ENCODE measurements at regions not wholly inside any gene's neighbourhood (a gene's known extent, or its start where the extent isn't known, plus 50 kb on each side); places are given as distances from the start of the nearest gene placed in this dataset.

DNA sequence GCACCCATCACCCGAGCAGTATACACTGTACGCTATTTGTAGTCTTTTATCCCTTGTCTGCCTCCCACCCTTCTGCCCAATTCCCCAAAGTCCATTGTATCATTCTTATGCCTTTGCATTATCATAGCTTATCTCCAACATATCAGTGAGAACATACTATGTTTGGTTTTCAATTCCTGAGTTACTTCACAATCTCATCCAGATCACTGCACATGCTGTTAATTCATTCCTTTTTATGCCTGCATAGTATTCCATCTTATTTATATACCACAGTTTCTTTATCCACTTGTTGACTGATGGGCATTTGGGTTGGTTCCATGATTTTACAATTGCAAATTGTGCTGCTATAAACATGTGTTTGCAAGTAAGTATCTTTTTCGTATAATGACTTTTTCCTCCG, 564.7 kb upstream of the NECTIN3 start:
- TF ChIP-seq POLR2AphosphoS5 (IDR thresholded peaks at IDR 0.05; ENCODE audit: low read length) (no peak), ZNF24 (IDR thresholded peaks at IDR 0.05) (no peak), MXI1 (IDR thresholded peaks at IDR 0.05; ENCODE audit: low read depth, low read length) (no peak), CTCF (IDR thresholded peaks at IDR 0.05 in 2 of 3, conservative IDR thresholded peaks at IDR 0.05 in 1 of 3; ENCODE audit: control insufficient read depth in 2 of 3, extremely low read depth in 1 of 3, insufficient read depth in 1 of 3, low read depth in 3 of 3, low read length in 3 of 3) (no peak), NFYA (IDR thresholded peaks at IDR 0.05; ENCODE audit: borderline replicate concordance, low read depth, low read length) (no peak), E2F4 (IDR thresholded peaks at IDR 0.05; ENCODE audit: low read depth, low read length) (no peak), RFX5 (IDR thresholded peaks at IDR 0.05; ENCODE audit: low read depth, low read length) (no peak), NR2C2 (IDR thresholded peaks at IDR 0.05; ENCODE audit: borderline replicate concordance, control insufficient read depth, insufficient read length, low read depth) (no peak), CEBPB (IDR thresholded peaks at IDR 0.05; ENCODE audit: borderline replicate concordance in 1 of 2, low read depth in 2 of 2, low read length in 2 of 2) (no peak)
- TF ChIP-seq, protein P1, sequence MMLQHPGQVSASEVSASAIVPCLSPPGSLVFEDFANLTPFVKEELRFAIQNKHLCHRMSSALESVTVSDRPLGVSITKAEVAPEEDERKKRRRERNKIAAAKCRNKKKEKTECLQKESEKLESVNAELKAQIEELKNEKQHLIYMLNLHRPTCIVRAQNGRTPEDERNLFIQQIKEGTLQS (IDR thresholded peaks at IDR 0.05; ENCODE audit: borderline replicate concordance, extremely low read depth, low read depth, low read length), result no peak

All from GM12878 (cell line).